ENCODE measurements at regions not wholly inside any gene's neighbourhood (a gene's known extent, or its start where the extent isn't known, plus 50 kb on each side); places are given as distances from the start of the nearest gene placed in this dataset.

DNA sequence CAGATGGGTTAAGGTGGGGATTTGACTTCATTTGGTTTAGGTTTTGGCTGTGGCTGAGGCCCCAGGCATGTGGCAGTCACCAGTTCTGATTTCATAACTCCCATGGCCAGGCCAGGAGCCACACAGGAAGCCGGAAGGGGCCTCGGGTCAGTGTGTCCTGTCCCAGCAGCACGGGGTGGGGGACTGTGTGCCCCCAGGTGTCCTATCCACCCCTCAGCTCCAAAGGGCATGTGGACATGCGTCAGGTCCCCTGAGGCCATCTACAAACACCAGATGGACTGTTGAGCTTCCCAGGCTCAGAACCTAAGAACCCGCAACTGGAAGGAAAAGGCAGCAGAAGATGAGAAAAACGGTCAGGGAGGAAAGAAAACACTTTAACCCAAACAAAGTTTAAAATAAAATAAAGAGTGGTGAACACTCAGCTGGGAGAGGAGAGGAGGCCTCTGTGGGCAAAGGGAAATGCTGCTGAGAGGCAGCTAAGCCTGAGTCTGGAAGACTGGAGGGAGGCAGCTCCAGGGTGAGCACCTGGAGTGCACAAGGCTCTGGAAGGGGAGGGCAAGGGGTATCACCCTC is 260.8 kb downstream of the AUH start:
- TF ChIP-seq, protein P1, sequence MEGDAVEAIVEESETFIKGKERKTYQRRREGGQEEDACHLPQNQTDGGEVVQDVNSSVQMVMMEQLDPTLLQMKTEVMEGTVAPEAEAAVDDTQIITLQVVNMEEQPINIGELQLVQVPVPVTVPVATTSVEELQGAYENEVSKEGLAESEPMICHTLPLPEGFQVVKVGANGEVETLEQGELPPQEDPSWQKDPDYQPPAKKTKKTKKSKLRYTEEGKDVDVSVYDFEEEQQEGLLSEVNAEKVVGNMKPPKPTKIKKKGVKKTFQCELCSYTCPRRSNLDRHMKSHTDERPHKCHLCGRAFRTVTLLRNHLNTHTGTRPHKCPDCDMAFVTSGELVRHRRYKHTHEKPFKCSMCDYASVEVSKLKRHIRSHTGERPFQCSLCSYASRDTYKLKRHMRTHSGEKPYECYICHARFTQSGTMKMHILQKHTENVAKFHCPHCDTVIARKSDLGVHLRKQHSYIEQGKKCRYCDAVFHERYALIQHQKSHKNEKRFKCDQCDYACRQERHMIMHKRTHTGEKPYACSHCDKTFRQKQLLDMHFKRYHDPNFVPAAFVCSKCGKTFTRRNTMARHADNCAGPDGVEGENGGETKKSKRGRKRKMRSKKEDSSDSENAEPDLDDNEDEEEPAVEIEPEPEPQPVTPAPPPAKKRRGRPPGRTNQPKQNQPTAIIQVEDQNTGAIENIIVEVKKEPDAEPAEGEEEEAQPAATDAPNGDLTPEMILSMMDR (IDR thresholded peaks at IDR 0.05; ENCODE audit: low read depth, low read length) = no peak
- Histone ChIP-seq H3K9me3 (no peaks in the 10 kb centered on the region), H3K27me3 (no peaks in the 10 kb centered on the region), H3K4me3 (ENCODE audit: low read depth, low read length) (no peak overlapping the region), H3K36me3 (no peaks in the 10 kb centered on the region), H3K4me1 (peaks cover 4% of the 10 kb centered on the region; the same call in 1 of the 2 replicates)
- no peak for DNase-seq

- Histone ChIP-seq H3K4me3 (ENCODE audit: low read depth, low read length) (no peak overlapping the region), H3K27me3 (no peaks in the 10 kb centered on the region), H3K36me3 (no peaks in the 10 kb centered on the region), H3K9me3 (no peaks in the 10 kb centered on the region), H3K4me1 (peaks cover 4% of the 10 kb centered on the region; the same call in 1 of the 2 replicates)
- TF ChIP-seq, protein P1 (IDR thresholded peaks at IDR 0.05; ENCODE audit: low read depth, low read length) = no peak
- no peak for DNase-seq
Measured at GRCh38 chr9:91101611-91102168, 260.0 kb downstream of the AUH start.

GRCh38 chr9:91102269-91102668 is 259.4 kb downstream of the AUH start:
- no peak for DNase-seq
- Histone ChIP-seq H3K4me1 (peaks cover 4% of the 10 kb centered on the region; the same call in 1 of the 2 replicates), H3K9me3 (no peaks in the 10 kb centered on the region), H3K27me3 (no peaks in the 10 kb centered on the region), H3K4me3 (ENCODE audit: low read depth, low read length) (no peak overlapping the region), H3K36me3 (no peaks in the 10 kb centered on the region)
- TF ChIP-seq, protein P1 (IDR thresholded peaks at IDR 0.05; ENCODE audit: low read depth, low read length) = no peak

DNA sequence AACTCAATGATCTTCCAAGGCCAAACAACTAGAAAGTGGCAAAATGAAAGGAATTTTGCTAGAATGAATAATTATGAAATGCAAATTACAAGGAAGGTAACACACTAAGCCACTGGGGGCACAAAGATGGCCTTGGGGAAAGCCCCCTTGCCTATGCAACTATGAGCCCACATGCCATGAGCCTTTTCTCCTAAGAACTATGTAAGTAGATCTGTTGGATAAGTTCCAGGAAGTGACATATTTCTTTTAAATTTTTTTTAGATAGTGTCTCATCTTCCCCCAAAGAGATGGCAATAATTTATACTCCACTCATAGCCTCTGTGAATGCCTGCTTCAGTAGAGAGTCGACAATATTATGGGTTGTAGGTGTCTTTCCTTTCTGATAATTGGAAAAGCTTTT is 257.8 kb downstream of the AUH start:
- Histone ChIP-seq H3K4me1 (peaks cover 4% of the 10 kb centered on the region; the same call in 1 of the 2 replicates), H3K4me3 (ENCODE audit: low read depth, low read length) (no peak overlapping the region), H3K9me3 (no peaks in the 10 kb centered on the region), H3K36me3 (no peaks in the 10 kb centered on the region), H3K27me3 (no peaks in the 10 kb centered on the region)
- TF ChIP-seq, protein P1 (IDR thresholded peaks at IDR 0.05; ENCODE audit: low read depth, low read length) = no peak
- no peak for DNase-seq

- Histone ChIP-seq H3K36me3 (no peaks in the 10 kb centered on the region), H3K4me1 (no peaks in the 10 kb centered on the region), H3K27me3 (no peaks in the 10 kb centered on the region), H3K4me3 (ENCODE audit: low read depth, low read length) (no peak overlapping the region), H3K9me3 (no peaks in the 10 kb centered on the region)
- no peak for DNase-seq
- TF ChIP-seq, protein P1 (IDR thresholded peaks at IDR 0.05; ENCODE audit: low read depth, low read length) = no peak
Measured at GRCh38 chr9:91106415-91107081, 255.2 kb downstream of the AUH start.

DNA sequence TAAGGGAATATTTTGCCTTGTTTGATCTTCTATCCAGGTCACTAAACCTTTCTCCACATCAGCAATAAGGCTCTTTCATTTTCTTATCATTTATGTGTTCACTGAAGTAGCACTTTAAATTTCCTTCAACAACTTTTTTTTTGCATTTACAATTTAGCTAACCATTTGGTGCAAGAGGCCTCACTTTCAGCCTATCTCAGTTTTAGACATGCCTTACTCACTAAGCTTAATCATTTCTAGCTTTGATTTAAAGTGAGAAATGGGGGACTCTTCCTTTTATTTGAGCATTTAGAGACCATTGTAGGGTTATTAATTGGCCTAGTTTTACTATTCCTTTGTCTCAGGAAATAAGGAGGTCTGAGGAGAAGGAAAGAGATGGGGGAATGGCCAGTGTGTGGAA is 250.5 kb downstream of the AUH start:
- TF ChIP-seq, protein P1 (IDR thresholded peaks at IDR 0.05; ENCODE audit: low read depth, low read length) = no peak
- H3K4me3 ChIP-seq (ENCODE audit: low read depth, low read length) = no peak overlapping the region
- H3K9me3 ChIP-seq = no peaks in the 10 kb centered on the region
- no peaks in the 10 kb centered on the region; the same call in 1 of the 2 replicates for H3K27me3 ChIP-seq
- no peak for DNase-seq
- H3K36me3 ChIP-seq = no peaks in the 10 kb centered on the region
- no peaks in the 10 kb centered on the region for H3K4me1 ChIP-seq

Measured in BE2C (cell line).